CD4-positive, CD25-positive, alpha-beta regulatory T cell (primary cell): ENCODE measurements at regions not wholly inside any gene's neighbourhood (a gene's known extent, or its start where the extent isn't known, plus 50 kb on each side); places are given as distances from the start of the nearest gene placed in this dataset.

ENCODE experiments used
- ATAC-seq, 2 donors: fragments of 150-1000 bp; cut with Tn5 transposase; one replicate each; pipeline ENCODE4 v1.10.0; 2021; ENCODE audit warnings: low read depth in 2 of 2, moderate number of reproducible peaks in 2 of 2, moderate library complexity in 1 of 2
- DNase-seq, 3 donors: peaks; one replicate each; pipeline versions ENCODE4 v3.0.0 to v3.0.0-alpha.2; 2012 to 2022; ENCODE audit warnings: mixed read lengths in 1 of 3
- H3K27ac ChIP-seq: one replicate; pipeline ENCODE4 v1.7.0; 2013; ENCODE audit warnings: mild to moderate bottlenecking, low read length; ENCODE audit not compliant: insufficient read depth, poor library complexity, severe bottlenecking
- H3K27me3 ChIP-seq: one replicate; pipeline ENCODE4 v1.7.0; 2013; ENCODE audit warnings: low read length; ENCODE audit not compliant: control insufficient read depth, insufficient read depth
- H3K36me3 ChIP-seq: one replicate; pipeline ENCODE4 v1.7.0; 2013; ENCODE audit warnings: mild to moderate bottlenecking, low read length, moderate library complexity; ENCODE audit not compliant: control insufficient read depth, insufficient read depth
- H3K4me1 ChIP-seq: 2 replicates; pipeline ENCODE4 v1.7.0; 2013; ENCODE audit warnings: mild to moderate bottlenecking, low read length; ENCODE audit not compliant: insufficient read depth, control insufficient read depth, poor library complexity, severe bottlenecking
- H3K4me3 ChIP-seq: one replicate; pipeline ENCODE4 v1.7.0; 2013; ENCODE audit warnings: low read depth, mild to moderate bottlenecking, low read length, moderate library complexity
- H3K9me3 ChIP-seq, 2 experiments: 1 replicate in 1 of 2; 2 replicates in 1 of 2; pipeline ENCODE4 v1.7.0; 2013; ENCODE audit warnings: low read length in 2 of 2, mild to moderate bottlenecking in 1 of 2, moderate library complexity in 1 of 2; ENCODE audit not compliant: control insufficient read depth in 2 of 2
- H3K27ac Mint-ChIP-seq, 3 donors: one replicate each; pipeline ENCODE4 v1.8.0; 2020 to 2022; ENCODE audit warnings: mild to moderate bottlenecking in 3 of 3, mixed read lengths in 3 of 3, moderate library complexity in 2 of 3
- H3K27me3 Mint-ChIP-seq: one replicate; pipeline ENCODE4 v1.8.0; 2022; ENCODE audit warnings: mild to moderate bottlenecking, mixed read lengths
- H3K36me3 Mint-ChIP-seq: one replicate; pipeline ENCODE4 v1.8.0; 2020; ENCODE audit warnings: mixed read lengths
- H3K4me1 Mint-ChIP-seq, 4 donors: one replicate each; pipeline ENCODE4 v1.8.0; 2020 to 2022; ENCODE audit warnings: mixed read lengths in 4 of 4, mild to moderate bottlenecking in 1 of 4
- H3K4me3 Mint-ChIP-seq, 4 donors: one replicate each; pipeline ENCODE4 v1.8.0; 2020 to 2022; ENCODE audit warnings: mild to moderate bottlenecking in 4 of 4, mixed read lengths in 4 of 4, moderate library complexity in 3 of 4
- H3K9me3 Mint-ChIP-seq, 7 donors: one replicate each; pipeline ENCODE4 v1.8.0; 2020 to 2022; ENCODE audit warnings: mixed read lengths in 7 of 7, mild to moderate bottlenecking in 3 of 7, moderate library complexity in 2 of 7

- no peak for DNase-seq
- Mint-ChIP-seq H3K4me3 (peak overlapping the region in 1 of 4 donors; percentile 51), H3K27ac (no peak overlapping the region), H3K9me3 (no peaks in the 10 kb centered on the region), H3K4me1 (peaks cover 19 to 33% (median 26%) of the 10 kb centered on the region in 4 donors), H3K36me3 (no peaks in the 10 kb centered on the region), H3K27me3 (no peaks in the 10 kb centered on the region)
- Histone ChIP-seq H3K9me3 (no peaks in the 10 kb centered on the region), H3K36me3 (no peaks in the 10 kb centered on the region), H3K4me1 (peaks cover 17% of the 10 kb centered on the region), H3K4me3 (no peak overlapping the region), H3K27me3 (no peaks in the 10 kb centered on the region), H3K27ac (no peak overlapping the region)
- ATAC-seq, result no peak
Observed at GRCh38 chr2:102078773-102079172, 63.8 kb upstream of the IL1R1 start.

DNA sequence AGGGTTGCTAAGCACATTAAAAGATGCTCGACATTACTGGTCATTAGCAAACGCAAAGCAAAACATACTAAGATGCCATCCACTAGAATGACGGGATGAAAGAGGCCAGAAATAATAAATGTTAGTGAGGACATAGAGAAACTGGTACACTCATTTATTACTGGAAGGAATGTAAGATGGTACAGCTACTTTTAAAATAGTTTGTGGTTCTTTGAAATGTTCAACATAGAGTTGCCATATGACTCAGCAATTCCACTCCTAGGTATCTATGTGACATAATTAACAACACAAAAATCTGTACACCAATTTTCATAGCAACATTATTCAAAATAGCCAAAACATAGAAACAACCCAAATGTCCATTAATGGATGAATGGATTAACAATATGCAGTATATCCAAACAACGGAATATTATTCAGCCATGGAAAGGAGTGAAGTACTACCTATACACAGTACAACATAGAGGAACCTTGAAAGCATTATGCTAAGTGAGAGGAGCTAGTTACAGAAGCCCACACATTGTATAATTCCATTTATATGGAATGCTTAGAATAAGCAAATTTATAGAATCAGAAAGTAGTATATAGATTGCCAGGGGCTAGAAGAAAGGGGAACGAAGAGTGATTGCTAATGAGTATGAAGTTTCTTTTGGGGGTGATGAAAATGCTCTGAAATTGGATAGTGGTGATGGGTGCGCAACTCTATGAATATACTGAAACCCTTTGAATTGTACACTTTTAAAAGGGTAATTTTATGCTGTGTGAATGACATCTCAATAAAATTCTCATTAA, 61.9 kb upstream of the IL1R1 start:
- peak in 1 of 3 donors; percentile 71 for DNase-seq

GRCh38 chr2:102081243-102081522, 61.4 kb upstream of the IL1R1 start:
- Mint-ChIP-seq H3K9me3 (no peaks in the 10 kb centered on the region), H3K27me3 (no peaks in the 10 kb centered on the region), H3K36me3 (no peaks in the 10 kb centered on the region), H3K4me3 (no peak overlapping the region), H3K4me1 (peaks cover 19 to 42% (median 29%) of the 10 kb centered on the region in 4 donors), H3K27ac (peak overlapping the region in 2 of 3 donors; percentile 11 to 73)
- Histone ChIP-seq H3K36me3 (no peaks in the 10 kb centered on the region), H3K4me3 (no peak overlapping the region), H3K9me3 (no peaks in the 10 kb centered on the region), H3K27ac (no peak overlapping the region), H3K27me3 (no peaks in the 10 kb centered on the region), H3K4me1 (peaks cover 17% of the 10 kb centered on the region)
- DNase-seq (no peak), ATAC-seq (no peak)

More for the DNA sequence above, 61.9 kb upstream of the IL1R1 start:
- Mint-ChIP-seq H3K27me3 (no peaks in the 10 kb centered on the region), H3K9me3 (no peaks in the 10 kb centered on the region), H3K4me1 (peaks cover 19 to 42% (median 29%) of the 10 kb centered on the region in 4 donors), H3K27ac (peak overlapping the region; percentile 11 to 60 (median 34)), H3K4me3 (peak overlapping the region in 1 of 4 donors; percentile 29), H3K36me3 (no peaks in the 10 kb centered on the region)
- Histone ChIP-seq H3K4me3 (no peak overlapping the region), H3K9me3 (no peaks in the 10 kb centered on the region), H3K4me1 (peaks cover 17% of the 10 kb centered on the region), H3K27ac (no peak overlapping the region), H3K27me3 (no peaks in the 10 kb centered on the region), H3K36me3 (no peaks in the 10 kb centered on the region)
- ATAC-seq, result peak; percentile 20 to 48

- DNase-seq (no peak), ATAC-seq (no peak)
- peaks cover 17% of the 10 kb centered on the region for H3K4me1 ChIP-seq
- no peaks in the 10 kb centered on the region for H3K36me3 ChIP-seq
- peak overlapping the region in 1 of 3 donors; percentile 73 for H3K27ac Mint-ChIP-seq
- H3K36me3 Mint-ChIP-seq, result no peaks in the 10 kb centered on the region
- H3K4me3 Mint-ChIP-seq, result peak overlapping the region in 3 of 4 donors; percentile 13 to 33 (median 19)
- peaks cover 19 to 42% (median 29%) of the 10 kb centered on the region in 4 donors for H3K4me1 Mint-ChIP-seq
- H3K4me3 ChIP-seq, result no peak overlapping the region
- H3K27me3 Mint-ChIP-seq, result no peaks in the 10 kb centered on the region
- H3K9me3 ChIP-seq, result no peaks in the 10 kb centered on the region
- no peaks in the 10 kb centered on the region for H3K9me3 Mint-ChIP-seq
- no peak overlapping the region for H3K27ac ChIP-seq
- H3K27me3 ChIP-seq, result no peaks in the 10 kb centered on the region
Observed at GRCh38 chr2:102081606-102082005, 60.9 kb upstream of the IL1R1 start.

GRCh38 chr2:102082571-102083392, 59.8 kb upstream of the IL1R1 start:
- H3K27ac Mint-ChIP-seq, result peak overlapping the region; percentile 53 to 89 (median 81)
- no peaks in the 10 kb centered on the region for H3K27me3 Mint-ChIP-seq
- Histone ChIP-seq H3K9me3 (no peaks in the 10 kb centered on the region), H3K27me3 (no peaks in the 10 kb centered on the region), H3K27ac (peak overlapping the region; percentile 47), H3K36me3 (no peaks in the 10 kb centered on the region), H3K4me3 (peak overlapping the region; percentile 58), H3K4me1 (peaks cover 17% of the 10 kb centered on the region)
- H3K4me3 Mint-ChIP-seq, result peak overlapping the region; percentile 33 to 91 (median 80)
- H3K36me3 Mint-ChIP-seq, result no peaks in the 10 kb centered on the region
- DNase-seq, result peak in 2 of 3 donors; percentile 14 to 68
- ATAC-seq, result peak; percentile 66 to 68
- peaks cover 0 to 1% (median 0%) of the 10 kb centered on the region in 7 donors for H3K9me3 Mint-ChIP-seq
- H3K4me1 Mint-ChIP-seq, result peaks cover 19 to 42% (median 28%) of the 10 kb centered on the region in 4 donors

GRCh38 chr2:102083393-102083703, 59.2 kb upstream of the IL1R1 start:
- Mint-ChIP-seq H3K9me3 (peaks cover 0 to 1% (median 0%) of the 10 kb centered on the region in 7 donors), H3K36me3 (no peaks in the 10 kb centered on the region), H3K4me3 (peak overlapping the region in 1 of 4 donors; percentile 77), H3K27me3 (no peaks in the 10 kb centered on the region), H3K4me1 (peaks cover 16 to 42% (median 27%) of the 10 kb centered on the region in 4 donors), H3K27ac (peak overlapping the region in 2 of 3 donors; percentile 53 to 81)
- no peak for ATAC-seq
- Histone ChIP-seq H3K36me3 (no peaks in the 10 kb centered on the region), H3K4me1 (peaks cover 17% of the 10 kb centered on the region), H3K9me3 (no peaks in the 10 kb centered on the region), H3K4me3 (no peak overlapping the region), H3K27ac (peak overlapping the region; percentile 47), H3K27me3 (no peaks in the 10 kb centered on the region)
- DNase-seq, result no peak

GRCh38 chr2:102084651-102085050, 57.9 kb upstream of the IL1R1 start:
- Mint-ChIP-seq H3K36me3 (no peaks in the 10 kb centered on the region), H3K27ac (no peak overlapping the region), H3K4me1 (peaks cover 16 to 42% (median 27%) of the 10 kb centered on the region in 4 donors), H3K27me3 (no peaks in the 10 kb centered on the region), H3K9me3 (peaks cover 0 to 5% (median 1%) of the 10 kb centered on the region in 7 donors), H3K4me3 (no peak overlapping the region)
- H3K27me3 ChIP-seq, result no peaks in the 10 kb centered on the region
- DNase-seq (no peak), ATAC-seq (no peak)
- H3K4me1 ChIP-seq, result peaks cover 17% of the 10 kb centered on the region
- no peak overlapping the region for H3K27ac ChIP-seq
- no peaks in the 10 kb centered on the region for H3K36me3 ChIP-seq
- H3K9me3 ChIP-seq, result no peaks in the 10 kb centered on the region
- no peak overlapping the region for H3K4me3 ChIP-seq
